ENCODE measurements at regions not wholly inside any gene's neighbourhood (a gene's known extent, or its start where the extent isn't known, plus 50 kb on each side); places are given as distances from the start of the nearest gene placed in this dataset.

- Mint-ChIP-seq H3K27me3 (ENCODE audit: low read depth) (no peaks in the 10 kb centered on the region), H3K4me3 (no peak overlapping the region), H3K4me1 (peaks cover 8 to 24% of the 10 kb centered on the region in 2 experiments; a peak in 3 of 4 replicates), H3K27ac (no peak overlapping the region), H3K9me3 (no peaks in the 10 kb centered on the region; a peak in 1 of 5 replicates), H3K36me3 (ENCODE audit: insufficient read depth in 1 of 3, low read depth in 3 of 3) (peaks cover 0 to 3% (median 0%) of the 10 kb centered on the region in 3 experiments; a peak in 1 of 7 replicates)
- Histone ChIP-seq H3K18ac (ENCODE audit: insufficient read length, low read depth, low read length) (no peak overlapping the region), H3K56ac (ENCODE audit: insufficient read length, low read depth, low read length) (no peak overlapping the region), H2BK12ac (ENCODE audit: insufficient read length, low read depth, low read length) (no peak overlapping the region), H3K4me2 (ENCODE audit: insufficient read depth, insufficient read length, low read length) (no peak overlapping the region), H4K8ac (replicated peaks; ENCODE audit: insufficient read length, low read depth, low read length) (no peak overlapping the region), H2BK5ac (ENCODE audit: insufficient read length, low read length) (no peak overlapping the region), H3K9me3 (ENCODE audit: control insufficient read depth, low read depth, low read length) (no peaks in the 10 kb centered on the region), H3K27me3 (ENCODE audit: insufficient read depth, low read length) (no peaks in the 10 kb centered on the region), H3K9ac (ENCODE audit: extremely low read depth, insufficient read length, low read length) (no peak overlapping the region), H2BK20ac (ENCODE audit: low read depth, low read length, poor library complexity, severe bottlenecking) (no peak overlapping the region), H2AK5ac (ENCODE audit: insufficient read length, low read length) (no peak overlapping the region), H2BK120ac (ENCODE audit: low read depth, low read length, poor library complexity, severe bottlenecking) (no peak overlapping the region), H3K14ac (ENCODE audit: insufficient read depth, low read length) (no peak overlapping the region), H3T11ph (ENCODE audit: low read length) (no peak overlapping the region), H3K4ac (ENCODE audit: low read depth, low read length) (no peak overlapping the region), H4K5ac (ENCODE audit: insufficient read length, low read depth, low read length) (no peak overlapping the region), H3K23me2 (ENCODE audit: insufficient read length, low read depth, low read length, poor library complexity, severe bottlenecking) (no peaks in the 10 kb centered on the region), H4K91ac (ENCODE audit: insufficient read length, low read depth, low read length) (no peak overlapping the region), H3K27ac (ENCODE audit: insufficient read length, low read depth, low read length) (no peak overlapping the region), H4K20me1 (ENCODE audit: control insufficient read depth, insufficient read depth, insufficient read length) (no peaks in the 10 kb centered on the region), H3K79me1 (ENCODE audit: insufficient read depth, low read depth, low read length, poor library complexity, severe bottlenecking) (no peaks in the 10 kb centered on the region), H3K4me1 (ENCODE audit: insufficient read depth, low read length) (no peaks in the 10 kb centered on the region), H3K79me2 (ENCODE audit: insufficient read depth, low read length) (no peaks in the 10 kb centered on the region), H2AFZ (ENCODE audit: low read length) (no peak overlapping the region), H3K23ac (ENCODE audit: insufficient read length, low read depth, low read length) (no peak overlapping the region), H2BK15ac (ENCODE audit: low read depth, low read length) (no peak overlapping the region)
- no peak for DNase-seq
- TF ChIP-seq, protein P1, sequence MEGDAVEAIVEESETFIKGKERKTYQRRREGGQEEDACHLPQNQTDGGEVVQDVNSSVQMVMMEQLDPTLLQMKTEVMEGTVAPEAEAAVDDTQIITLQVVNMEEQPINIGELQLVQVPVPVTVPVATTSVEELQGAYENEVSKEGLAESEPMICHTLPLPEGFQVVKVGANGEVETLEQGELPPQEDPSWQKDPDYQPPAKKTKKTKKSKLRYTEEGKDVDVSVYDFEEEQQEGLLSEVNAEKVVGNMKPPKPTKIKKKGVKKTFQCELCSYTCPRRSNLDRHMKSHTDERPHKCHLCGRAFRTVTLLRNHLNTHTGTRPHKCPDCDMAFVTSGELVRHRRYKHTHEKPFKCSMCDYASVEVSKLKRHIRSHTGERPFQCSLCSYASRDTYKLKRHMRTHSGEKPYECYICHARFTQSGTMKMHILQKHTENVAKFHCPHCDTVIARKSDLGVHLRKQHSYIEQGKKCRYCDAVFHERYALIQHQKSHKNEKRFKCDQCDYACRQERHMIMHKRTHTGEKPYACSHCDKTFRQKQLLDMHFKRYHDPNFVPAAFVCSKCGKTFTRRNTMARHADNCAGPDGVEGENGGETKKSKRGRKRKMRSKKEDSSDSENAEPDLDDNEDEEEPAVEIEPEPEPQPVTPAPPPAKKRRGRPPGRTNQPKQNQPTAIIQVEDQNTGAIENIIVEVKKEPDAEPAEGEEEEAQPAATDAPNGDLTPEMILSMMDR (conservative IDR thresholded peaks at IDR 0.05): no peak
Measured at GRCh38 chr2:150620416-150620815, 132.9 kb upstream of the RND3 start.

All from H9 (cell line).